ENCODE measurements at regions not wholly inside any gene's neighbourhood (a gene's known extent, or its start where the extent isn't known, plus 50 kb on each side); places are given as distances from the start of the nearest gene placed in this dataset.

DNA sequence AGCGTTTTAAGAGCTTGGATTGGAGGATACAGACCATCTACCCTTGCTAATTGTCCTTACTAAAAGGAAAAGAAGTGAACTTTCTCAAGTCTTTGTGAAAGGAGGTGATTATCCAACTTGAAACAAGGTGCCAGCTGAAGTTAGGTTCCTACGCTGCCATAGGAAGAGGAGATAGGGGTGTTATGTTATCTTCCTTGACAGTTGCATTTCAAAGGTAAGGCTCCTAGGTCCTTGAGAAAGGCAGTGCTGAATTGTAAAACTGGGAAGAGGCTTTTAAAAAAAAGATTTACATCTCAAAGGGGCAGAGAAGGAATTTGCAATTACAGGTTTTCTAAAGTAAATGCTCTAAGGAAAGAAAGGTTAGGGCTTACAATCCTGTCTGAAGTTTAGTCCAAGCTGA is 810.2 kb upstream of the LRATD1 start (continued):
- TF ChIP-seq, protein P1, sequence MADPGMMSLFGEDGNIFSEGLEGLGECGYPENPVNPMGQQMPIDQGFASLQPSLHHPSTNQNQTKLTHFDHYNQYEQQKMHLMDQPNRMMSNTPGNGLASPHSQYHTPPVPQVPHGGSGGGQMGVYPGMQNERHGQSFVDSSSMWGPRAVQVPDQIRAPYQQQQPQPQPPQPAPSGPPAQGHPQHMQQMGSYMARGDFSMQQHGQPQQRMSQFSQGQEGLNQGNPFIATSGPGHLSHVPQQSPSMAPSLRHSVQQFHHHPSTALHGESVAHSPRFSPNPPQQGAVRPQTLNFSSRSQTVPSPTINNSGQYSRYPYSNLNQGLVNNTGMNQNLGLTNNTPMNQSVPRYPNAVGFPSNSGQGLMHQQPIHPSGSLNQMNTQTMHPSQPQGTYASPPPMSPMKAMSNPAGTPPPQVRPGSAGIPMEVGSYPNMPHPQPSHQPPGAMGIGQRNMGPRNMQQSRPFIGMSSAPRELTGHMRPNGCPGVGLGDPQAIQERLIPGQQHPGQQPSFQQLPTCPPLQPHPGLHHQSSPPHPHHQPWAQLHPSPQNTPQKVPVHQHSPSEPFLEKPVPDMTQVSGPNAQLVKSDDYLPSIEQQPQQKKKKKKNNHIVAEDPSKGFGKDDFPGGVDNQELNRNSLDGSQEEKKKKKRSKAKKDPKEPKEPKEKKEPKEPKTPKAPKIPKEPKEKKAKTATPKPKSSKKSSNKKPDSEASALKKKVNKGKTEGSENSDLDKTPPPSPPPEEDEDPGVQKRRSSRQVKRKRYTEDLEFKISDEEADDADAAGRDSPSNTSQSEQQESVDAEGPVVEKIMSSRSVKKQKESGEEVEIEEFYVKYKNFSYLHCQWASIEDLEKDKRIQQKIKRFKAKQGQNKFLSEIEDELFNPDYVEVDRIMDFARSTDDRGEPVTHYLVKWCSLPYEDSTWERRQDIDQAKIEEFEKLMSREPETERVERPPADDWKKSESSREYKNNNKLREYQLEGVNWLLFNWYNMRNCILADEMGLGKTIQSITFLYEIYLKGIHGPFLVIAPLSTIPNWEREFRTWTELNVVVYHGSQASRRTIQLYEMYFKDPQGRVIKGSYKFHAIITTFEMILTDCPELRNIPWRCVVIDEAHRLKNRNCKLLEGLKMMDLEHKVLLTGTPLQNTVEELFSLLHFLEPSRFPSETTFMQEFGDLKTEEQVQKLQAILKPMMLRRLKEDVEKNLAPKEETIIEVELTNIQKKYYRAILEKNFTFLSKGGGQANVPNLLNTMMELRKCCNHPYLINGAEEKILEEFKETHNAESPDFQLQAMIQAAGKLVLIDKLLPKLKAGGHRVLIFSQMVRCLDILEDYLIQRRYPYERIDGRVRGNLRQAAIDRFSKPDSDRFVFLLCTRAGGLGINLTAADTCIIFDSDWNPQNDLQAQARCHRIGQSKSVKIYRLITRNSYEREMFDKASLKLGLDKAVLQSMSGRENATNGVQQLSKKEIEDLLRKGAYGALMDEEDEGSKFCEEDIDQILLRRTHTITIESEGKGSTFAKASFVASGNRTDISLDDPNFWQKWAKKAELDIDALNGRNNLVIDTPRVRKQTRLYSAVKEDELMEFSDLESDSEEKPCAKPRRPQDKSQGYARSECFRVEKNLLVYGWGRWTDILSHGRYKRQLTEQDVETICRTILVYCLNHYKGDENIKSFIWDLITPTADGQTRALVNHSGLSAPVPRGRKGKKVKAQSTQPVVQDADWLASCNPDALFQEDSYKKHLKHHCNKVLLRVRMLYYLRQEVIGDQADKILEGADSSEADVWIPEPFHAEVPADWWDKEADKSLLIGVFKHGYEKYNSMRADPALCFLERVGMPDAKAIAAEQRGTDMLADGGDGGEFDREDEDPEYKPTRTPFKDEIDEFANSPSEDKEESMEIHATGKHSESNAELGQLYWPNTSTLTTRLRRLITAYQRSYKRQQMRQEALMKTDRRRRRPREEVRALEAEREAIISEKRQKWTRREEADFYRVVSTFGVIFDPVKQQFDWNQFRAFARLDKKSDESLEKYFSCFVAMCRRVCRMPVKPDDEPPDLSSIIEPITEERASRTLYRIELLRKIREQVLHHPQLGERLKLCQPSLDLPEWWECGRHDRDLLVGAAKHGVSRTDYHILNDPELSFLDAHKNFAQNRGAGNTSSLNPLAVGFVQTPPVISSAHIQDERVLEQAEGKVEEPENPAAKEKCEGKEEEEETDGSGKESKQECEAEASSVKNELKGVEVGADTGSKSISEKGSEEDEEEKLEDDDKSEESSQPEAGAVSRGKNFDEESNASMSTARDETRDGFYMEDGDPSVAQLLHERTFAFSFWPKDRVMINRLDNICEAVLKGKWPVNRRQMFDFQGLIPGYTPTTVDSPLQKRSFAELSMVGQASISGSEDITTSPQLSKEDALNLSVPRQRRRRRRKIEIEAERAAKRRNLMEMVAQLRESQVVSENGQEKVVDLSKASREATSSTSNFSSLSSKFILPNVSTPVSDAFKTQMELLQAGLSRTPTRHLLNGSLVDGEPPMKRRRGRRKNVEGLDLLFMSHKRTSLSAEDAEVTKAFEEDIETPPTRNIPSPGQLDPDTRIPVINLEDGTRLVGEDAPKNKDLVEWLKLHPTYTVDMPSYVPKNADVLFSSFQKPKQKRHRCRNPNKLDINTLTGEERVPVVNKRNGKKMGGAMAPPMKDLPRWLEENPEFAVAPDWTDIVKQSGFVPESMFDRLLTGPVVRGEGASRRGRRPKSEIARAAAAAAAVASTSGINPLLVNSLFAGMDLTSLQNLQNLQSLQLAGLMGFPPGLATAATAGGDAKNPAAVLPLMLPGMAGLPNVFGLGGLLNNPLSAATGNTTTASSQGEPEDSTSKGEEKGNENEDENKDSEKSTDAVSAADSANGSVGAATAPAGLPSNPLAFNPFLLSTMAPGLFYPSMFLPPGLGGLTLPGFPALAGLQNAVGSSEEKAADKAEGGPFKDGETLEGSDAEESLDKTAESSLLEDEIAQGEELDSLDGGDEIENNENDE (IDR thresholded peaks at IDR 0.05; ENCODE audit: insufficient replicate concordance, low read length): peak; percentile 94
- TF ChIP-seq TAF7 (optimal IDR thresholded peaks at IDR 0.05; ENCODE audit: borderline replicate concordance, low read depth, low read length) (no peak), BRCA1 (IDR thresholded peaks at IDR 0.05; ENCODE audit: low read depth, low read length) (no peak), SP2 (IDR thresholded peaks at IDR 0.05; ENCODE audit: low read length) (no peak), YY1 (IDR thresholded peaks at IDR 0.05; ENCODE audit: low read depth, low read length) (no peak), SIX5 (IDR thresholded peaks at IDR 0.05; ENCODE audit: low read depth, low read length) (no peak), TAF1 (IDR thresholded peaks at IDR 0.05; ENCODE audit: low read depth, low read length) (no peak), KDM1A (IDR thresholded peaks at IDR 0.05; ENCODE audit: borderline replicate concordance, low read length) (no peak), RAD21 (IDR thresholded peaks at IDR 0.05 in 1 of 2, conservative IDR thresholded peaks at IDR 0.05 in 1 of 2; ENCODE audit: low read depth in 2 of 2, low read length in 2 of 2) (no peak), KDM4A (IDR thresholded peaks at IDR 0.05; ENCODE audit: low read depth, low read length, severe bottlenecking) (no peak)
- TF ChIP-seq, protein P2, sequence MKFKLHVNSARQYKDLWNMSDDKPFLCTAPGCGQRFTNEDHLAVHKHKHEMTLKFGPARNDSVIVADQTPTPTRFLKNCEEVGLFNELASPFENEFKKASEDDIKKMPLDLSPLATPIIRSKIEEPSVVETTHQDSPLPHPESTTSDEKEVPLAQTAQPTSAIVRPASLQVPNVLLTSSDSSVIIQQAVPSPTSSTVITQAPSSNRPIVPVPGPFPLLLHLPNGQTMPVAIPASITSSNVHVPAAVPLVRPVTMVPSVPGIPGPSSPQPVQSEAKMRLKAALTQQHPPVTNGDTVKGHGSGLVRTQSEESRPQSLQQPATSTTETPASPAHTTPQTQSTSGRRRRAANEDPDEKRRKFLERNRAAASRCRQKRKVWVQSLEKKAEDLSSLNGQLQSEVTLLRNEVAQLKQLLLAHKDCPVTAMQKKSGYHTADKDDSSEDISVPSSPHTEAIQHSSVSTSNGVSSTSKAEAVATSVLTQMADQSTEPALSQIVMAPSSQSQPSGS (IDR thresholded peaks at IDR 0.05; ENCODE audit: low read length): no peak

Data from H1 (cell line).